Panc1 (cell line): ENCODE measurements at regions not wholly inside any gene's neighbourhood (a gene's known extent, or its start where the extent isn't known, plus 50 kb on each side); places are given as distances from the start of the nearest gene placed in this dataset.

ENCODE experiments used
- CTCF ChIP-seq: fragments of 450-650 bp; IDR thresholded peaks from 2 replicates; pipeline ENCODE4 v1.5.1; 2017; ENCODE audit warnings: mild to moderate bottlenecking
- POLR2AphosphoS5 ChIP-seq: IDR thresholded peaks from 2 replicates; pipeline ENCODE4 v1.6.1; 2012; ENCODE audit warnings: mild to moderate bottlenecking, low read depth, low read length, moderate library complexity
- REST ChIP-seq, 2 experiments: IDR thresholded peaks; 2 replicates each; pipeline ENCODE4 v1.6.1; 2011 to 2012; ENCODE audit warnings: low read depth in 2 of 2, control low read depth in 1 of 2, low read length in 1 of 2, mild to moderate bottlenecking in 1 of 2, moderate library complexity in 1 of 2; ENCODE audit not compliant: insufficient read depth in 1 of 2
- SIN3A ChIP-seq: IDR thresholded peaks from 2 replicates; pipeline ENCODE4 v1.6.1; 2012; ENCODE audit warnings: low read depth, mild to moderate bottlenecking, low read length, moderate library complexity, borderline replicate concordance; ENCODE audit not compliant: insufficient read depth
- TCF7L2 ChIP-seq: IDR thresholded peaks from 2 replicates; pipeline ENCODE4 v1.6.1; 2011; ENCODE audit warnings: mild to moderate bottlenecking, low read depth, low read length, inconsistent platforms

GRCh38 chrX:4935846-4936245 is 1222.4 kb upstream of the PRKX start:
- TF ChIP-seq POLR2AphosphoS5, result no peak
- no peak for TF ChIP-seq CTCF
- no peak for TF ChIP-seq REST (IDR thresholded peaks at IDR 0.05; ENCODE audit: insufficient read depth in 1 of 2, low read depth in 2 of 2, low read length in 1 of 2)
- TF ChIP-seq SIN3A, result no peak
- TF ChIP-seq TCF7L2, result no peak
